Fibroblast of skin of left quadriceps (primary cell): ENCODE measurements at regions not wholly inside any gene's neighbourhood (a gene's known extent, or its start where the extent isn't known, plus 50 kb on each side); places are given as distances from the start of the nearest gene placed in this dataset.

Experiments used
- DNase-seq, 2 experiments: peaks; one replicate each; pipeline ENCODE4 v3.0.0-alpha.2; 2013; ENCODE audit warnings: low read depth in 2 of 2

DNA sequence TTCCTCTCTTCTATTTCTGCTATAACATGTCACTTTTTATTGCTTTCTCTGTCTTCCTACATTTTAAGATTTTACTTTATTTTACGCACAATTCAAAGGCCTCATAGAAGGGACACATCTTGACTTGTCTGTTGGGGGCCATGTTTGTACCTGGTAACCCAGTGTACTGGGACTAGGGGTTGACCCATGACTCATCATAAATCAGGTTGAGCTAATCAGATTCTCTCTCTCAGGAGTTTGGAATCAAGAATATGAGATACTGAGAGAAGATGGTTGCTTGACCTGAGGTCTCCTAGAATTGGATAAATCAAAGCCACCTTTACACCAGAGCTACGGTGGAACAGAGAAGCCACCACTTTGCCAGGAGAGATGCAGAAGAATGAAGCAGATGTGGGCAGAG lies 153.0 kb downstream of the UXS1 start:
- no peak for DNase-seq

DNA sequence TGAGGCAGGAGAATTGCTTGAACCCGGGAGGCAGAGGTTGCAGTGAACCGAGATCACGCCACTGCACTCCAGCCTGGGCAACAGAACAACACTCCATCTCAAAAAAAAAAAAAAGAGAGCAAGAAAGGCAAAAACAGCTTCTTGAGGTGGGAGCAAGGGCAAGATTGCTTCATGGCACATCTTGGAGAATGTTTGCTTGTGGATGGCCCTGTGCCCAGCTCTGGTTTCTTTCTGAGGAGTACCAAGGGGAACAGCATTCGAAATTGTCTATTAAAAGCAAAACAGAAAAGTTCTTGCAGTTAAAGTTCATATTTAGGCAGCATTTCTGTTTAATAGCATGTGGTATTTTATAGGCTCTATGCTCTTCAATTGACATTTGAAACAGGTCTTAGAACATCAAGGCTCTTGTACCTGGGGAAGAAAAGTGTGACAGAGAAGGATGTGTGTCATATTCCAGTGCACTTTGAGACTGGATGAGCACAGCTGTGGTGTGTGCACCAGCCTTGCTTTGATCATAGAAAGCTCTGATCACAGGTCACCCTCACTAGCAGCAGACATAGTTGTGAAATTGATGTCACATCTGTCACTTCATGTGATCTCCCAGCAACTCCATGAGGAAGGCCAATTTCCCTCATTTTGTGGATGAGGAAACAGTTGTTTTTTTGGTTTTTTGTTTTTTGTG lies 154.3 kb downstream of the UXS1 start:
- no peak for DNase-seq

DNA sequence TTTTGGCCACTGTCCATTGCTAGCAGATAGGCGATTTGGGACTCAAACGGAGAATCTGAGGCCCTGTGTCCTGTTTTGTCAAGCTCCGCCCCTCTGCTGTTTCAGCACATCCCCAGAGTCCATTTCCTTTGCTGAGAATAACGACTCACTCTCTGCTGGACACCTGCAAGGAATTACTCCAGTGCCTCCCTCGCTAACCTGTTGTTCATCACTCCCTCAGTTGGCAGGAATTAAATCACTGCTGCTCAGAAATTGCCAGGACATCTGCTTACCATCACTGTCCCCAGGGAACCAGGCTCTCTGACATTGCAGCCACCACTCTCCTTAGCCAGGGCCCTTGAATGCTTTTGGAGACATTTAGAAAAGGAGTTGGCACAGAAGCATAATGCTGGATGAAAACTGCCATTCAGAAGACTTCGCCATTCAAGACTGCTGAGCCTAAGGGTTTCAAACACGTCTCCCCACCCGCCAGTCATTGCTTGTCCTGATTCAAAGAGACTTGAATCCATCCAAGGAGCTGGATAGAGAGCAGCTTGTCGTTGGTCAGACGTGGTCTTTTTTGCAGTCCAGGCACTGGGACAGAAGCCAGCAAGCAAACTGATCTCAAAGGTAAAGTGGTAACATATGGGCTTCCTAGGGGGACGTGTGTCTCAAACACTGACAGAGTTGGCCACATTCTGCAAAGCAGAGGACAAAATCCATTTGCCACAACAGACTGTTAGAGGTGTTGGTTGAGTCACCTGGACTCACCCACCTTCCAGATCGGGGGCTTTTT lies 155.3 kb downstream of the UXS1 start:
- DNase-seq = no peak

- DNase-seq = no peak
These were observed 156.2 kb downstream of the UXS1 start for GRCh38 chr2:106037932-106038331.

DNA sequence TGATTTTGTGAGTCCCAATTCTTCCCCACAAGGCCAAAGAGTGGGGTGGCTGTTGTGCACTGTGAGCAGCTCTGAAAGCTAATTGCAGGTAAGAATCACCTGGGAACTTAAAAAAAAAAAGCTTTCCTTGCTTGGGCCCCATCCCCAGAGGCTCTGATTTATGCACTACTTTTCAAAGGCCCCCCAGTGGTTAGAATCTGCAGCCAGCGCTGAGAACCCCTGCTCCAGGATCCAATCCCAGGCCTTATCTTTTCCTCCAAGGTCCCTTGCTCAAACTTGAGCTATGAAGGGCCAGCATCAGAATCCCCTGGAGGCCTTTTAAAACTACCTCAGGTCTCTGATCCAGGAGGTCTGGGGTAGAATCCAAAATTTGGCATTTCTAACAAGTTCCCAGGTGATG lies 156.8 kb downstream of the UXS1 start:
- no peak for DNase-seq

DNA sequence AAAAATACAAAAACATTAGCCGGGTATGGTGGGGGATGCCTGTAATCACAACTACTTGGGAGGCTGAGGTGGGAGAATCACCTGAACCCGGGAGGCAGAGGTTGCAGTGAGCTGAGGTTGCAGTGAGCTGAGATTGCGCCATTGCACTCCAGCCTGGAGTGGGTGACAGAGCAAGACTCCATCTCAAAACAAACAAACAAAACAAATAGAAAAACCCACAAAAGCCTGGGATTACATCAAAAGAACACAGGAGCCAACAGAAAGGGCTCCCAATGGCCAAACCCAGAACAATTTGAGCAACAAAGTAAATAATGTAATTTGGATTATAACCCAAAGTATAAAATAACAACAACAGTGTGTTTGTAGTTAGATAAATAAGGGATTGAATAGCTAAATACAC lies 159.8 kb downstream of the UXS1 start:
- DNase-seq = no peak

DNA sequence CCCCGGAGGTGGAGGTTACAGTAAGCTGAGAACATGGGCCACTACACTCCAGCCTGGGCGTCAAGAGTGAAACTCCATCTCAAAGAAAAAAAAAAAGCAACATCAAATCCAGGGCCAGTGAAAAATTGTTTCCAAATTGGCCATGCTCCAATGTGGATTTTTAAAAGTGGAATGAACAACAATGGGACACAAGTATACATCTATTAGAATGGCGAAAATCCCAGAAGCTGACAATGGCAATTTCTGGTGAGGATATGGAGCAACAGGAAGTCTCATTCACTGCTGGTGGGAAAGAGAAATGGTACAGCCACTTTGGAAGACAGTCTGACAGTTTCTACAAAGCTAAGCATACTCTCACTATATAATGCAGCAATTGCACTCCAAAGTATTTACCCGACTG lies 161.4 kb downstream of the UXS1 start:
- no peak for DNase-seq

DNA sequence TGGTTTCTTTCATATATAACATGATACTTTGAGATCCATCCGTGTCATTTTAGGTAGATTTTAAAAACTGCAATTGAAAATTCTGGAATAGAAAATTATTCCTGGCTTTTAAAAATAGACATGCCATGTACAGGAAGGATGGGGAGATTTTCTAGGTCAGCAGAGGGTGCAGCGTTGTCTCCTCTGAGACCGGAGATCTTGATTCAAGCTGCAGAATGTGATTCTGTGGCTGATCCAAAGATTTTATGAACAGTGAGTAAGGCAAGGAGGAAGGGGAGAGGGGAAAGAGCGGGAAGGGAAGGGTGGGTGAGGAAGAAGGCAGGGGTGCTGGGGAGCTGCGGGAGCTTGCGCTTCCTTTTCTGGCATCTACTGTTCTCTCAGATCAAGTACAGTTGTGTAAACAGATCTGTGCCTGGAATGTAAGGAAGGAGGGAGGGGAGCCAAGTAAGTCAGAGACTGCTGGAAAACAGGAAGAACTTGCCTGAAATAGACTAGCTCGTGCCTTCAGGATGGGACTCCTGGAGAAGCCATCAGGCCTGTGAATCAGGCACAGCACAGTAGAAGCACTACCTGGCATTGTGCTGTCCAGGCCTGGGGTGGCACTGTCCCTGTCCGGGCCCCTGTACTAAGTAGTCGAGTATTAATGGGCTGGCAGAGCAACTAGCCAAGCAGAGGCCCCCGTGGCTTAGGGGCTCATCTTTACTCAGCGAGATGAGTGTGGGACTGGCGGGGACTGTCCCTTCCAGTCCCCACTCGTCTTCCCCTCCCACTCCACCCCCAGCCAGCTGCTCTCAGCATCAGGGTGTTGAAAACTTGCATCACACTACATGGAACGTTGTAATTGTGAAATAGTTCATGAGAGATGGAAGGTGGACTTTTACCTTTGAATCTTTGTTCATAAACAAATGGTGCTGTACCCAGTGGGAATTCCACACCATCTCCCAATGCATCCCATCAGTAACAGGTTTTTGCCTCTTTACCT lies 163.5 kb downstream of the UXS1 start:
- peak; percentile 90 to 92 for DNase-seq

- no peak for DNase-seq
These were observed 165.9 kb downstream of the UXS1 start for GRCh38 chr2:106028192-106028591.

DNA sequence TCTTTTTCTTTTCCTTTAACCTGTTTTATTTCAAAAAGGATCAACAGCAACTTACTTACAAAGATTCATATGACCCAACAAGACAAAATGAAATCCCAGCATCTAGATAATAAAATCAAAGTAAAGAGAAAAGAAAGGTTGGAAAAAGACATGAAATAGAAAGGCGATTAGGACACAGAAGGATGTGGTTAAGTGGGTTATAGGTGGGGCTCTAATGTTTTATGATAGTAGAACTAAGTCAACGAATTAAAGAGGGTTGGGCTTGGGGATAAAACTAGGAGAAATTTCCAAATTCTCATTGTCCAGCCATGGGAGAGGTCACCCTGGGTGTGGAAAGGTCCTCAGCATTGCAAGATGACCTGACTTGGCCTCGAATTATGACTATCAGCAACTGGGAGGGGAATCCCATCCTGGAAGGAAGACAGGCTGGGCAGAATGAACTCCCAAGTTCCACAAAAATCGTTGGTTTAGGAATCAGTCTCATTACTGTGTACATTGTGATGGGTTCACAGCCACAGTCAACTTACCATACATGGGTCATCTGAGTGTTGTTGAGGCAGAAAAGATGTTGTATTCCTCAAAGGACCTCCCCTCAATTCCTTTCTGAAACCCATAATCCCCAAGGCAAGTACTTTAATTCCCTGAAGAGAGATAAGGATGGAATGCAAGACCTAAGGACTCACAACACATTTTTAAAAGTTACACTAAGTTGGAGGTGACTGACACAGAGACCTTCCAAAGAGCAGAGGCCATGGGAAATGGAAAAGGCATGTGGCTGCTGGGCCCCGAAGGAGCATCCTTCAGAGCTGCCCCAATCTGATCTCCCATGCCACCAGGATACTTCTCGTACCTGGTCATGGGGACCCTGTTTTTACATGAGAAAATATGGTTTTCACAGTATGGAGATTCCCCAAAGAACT lies 167.6 kb downstream of the UXS1 start:
- DNase-seq = no peak

GRCh38 chr2:106025796-106026195 lies 168.3 kb downstream of the UXS1 start:
- no peak for DNase-seq

DNA sequence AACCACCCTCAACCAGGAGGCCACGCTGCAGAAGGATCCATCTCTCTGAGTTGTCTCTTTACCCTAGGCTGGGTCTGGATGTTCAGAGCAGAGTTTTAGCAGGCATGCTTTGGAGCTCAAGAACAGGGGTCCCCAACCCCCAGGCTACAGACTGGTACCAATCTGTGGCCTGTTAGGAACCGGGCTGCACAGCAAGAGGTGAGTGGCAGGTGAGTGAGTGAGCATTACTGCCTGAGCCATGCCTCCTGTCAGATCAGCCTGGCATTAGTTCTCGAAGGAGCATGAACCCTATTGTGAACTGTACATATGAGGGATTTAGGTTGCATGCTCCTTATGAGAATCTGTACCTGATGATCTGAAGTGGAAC lies 172.5 kb downstream of the UXS1 start:
- no peak for DNase-seq

DNA sequence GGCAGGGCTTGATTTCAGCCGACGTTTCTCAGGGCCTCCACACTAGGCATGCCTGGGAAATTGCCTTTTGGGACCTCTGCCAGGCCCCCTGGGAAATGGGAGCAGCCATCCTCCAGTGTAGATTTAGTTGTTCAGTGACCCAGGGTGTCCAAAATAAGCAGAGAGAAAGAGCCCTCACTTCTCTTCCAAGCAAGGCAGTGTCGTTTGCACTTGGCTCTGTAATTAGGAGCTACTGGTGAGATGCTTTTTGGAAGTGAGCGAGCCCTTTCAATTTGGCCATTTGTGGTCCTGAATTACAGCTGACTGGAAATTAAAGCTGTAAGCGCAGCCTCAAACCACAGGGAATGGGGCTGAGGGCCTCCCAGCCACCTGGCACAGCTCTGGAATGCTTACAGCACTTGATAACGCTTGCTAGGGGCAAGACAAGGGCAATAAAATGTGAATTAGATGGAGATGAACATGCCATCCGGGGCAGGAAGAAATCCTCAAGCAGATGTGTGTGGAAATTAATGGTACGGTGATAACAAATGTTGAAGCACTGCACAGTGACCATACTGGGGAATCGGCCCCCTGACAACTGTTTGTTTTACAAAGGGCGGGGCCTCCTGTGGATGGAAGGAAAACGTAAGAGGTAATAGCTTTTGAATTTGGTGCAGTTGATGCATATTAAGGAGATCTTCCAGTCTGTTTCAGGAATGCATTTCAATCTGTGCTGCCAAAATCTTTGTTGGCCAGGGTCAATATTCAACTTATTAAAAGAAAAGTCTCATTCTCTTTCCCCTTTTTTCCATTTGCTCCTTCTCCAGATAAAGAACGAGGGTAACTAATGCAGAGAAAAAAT lies 173.1 kb downstream of the UXS1 start:
- DNase-seq = no peak

GRCh38 chr2:106020032-106020431 lies 174.1 kb downstream of the UXS1 start:
- DNase-seq = no peak

- DNase-seq = no peak
These were observed 176.0 kb downstream of the UXS1 start for GRCh38 chr2:106018141-106018540.

DNA sequence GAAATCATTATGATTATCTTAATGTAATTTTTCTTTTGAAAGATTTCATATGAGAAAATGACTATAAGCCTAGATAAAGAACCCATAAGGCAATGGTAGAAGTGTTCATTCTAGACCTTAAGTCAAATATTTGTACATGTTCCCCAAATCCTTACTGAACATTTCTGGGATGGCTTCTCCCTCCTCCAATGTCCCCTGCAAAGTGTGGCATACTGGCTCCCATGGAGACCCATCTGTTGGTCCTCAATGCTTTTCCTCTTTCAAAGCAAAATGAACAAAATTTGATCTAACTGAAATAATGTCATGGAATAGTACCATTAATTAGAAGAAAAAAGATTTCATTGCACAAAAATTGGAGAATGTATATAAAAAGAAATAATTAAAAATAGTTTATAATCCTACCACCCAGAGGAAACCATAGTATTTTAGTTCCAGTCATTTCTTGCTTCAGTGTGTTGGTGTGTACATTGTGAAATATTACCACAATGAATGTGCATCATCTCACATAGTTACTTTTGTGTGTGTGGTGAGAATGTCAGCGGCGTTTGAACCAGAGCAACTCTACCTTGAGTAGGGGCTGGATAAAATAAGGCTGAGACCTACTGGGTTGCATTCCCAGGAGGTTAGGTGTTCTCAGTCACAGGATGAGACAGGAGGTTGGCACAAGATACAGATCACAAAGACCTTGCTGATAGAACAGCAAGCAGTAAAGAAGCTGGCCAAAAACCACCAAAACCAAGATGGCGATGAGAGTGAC lies 181.3 kb downstream of the UXS1 start:
- DNase-seq = no peak

- no peak for DNase-seq
These were observed 182.0 kb downstream of the UXS1 start for GRCh38 chr2:106012001-106012590.

DNA sequence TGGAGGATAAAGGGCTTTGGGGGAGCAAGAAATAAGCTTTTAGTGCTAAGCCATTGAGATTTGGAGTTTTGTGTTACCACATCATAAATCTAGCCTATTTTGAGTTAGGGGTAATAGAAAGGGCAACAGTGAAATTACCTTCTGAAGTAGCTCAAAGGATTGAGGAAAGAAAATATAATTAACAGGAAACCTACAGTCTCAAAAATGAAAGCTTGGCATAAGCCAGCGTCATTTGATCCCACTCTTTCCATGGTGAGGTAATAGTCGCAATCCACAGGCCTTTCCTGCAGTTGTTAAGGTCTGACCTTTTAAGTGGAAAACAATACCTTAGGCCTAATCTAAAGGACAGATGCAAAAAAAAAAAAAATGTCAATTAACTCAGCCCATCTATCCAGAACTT lies 182.7 kb downstream of the UXS1 start:
- no peak for DNase-seq

GRCh38 chr2:106010818-106011355 lies 183.2 kb downstream of the UXS1 start:
- no peak for DNase-seq
